Bronchial epithelial cell (primary cell): ENCODE measurements at regions not wholly inside any gene's neighbourhood (a gene's known extent, or its start where the extent isn't known, plus 50 kb on each side); places are given as distances from the start of the nearest gene placed in this dataset.

Experiments used
- DNase-seq: peaks from one replicate; pipeline ENCODE4 v3.0.0-alpha.2; 2010; ENCODE audit warnings: low read depth
- FAIRE-seq: peaks from 2 replicates; lab custom pipeline; 2011; peaks lifted over from hg19 to GRCh38; lab: Jason Lieb, UNC
- H3K27me3 ChIP-seq: 2 replicates; pipeline ENCODE4 v1.5.1; 2011; ENCODE audit warnings: low read length; ENCODE audit not compliant: control insufficient read depth, insufficient read depth
- H3K36me3 ChIP-seq: 2 replicates; pipeline ENCODE4 v1.5.1; 2011; ENCODE audit warnings: low read length; ENCODE audit not compliant: control insufficient read depth, insufficient read depth
- H3K4me3 ChIP-seq: 2 replicates; pipeline ENCODE4 v1.5.1; 2011; ENCODE audit warnings: mild to moderate bottlenecking, low read depth, low read length, control low read depth
- CTCF ChIP-seq: IDR thresholded peaks from 2 replicates; pipeline ENCODE4 v1.5.1; 2011; ENCODE audit warnings: mild to moderate bottlenecking, moderate library complexity, low read length, control low read depth, inconsistent platforms; ENCODE audit not compliant: insufficient read depth, severe bottlenecking

GRCh38 chr9:26523577-26523976 lies 369.0 kb downstream of the CAAP1 start:
- Histone ChIP-seq H3K4me3 (no peak overlapping the region), H3K27me3 (no peaks in the 10 kb centered on the region), H3K36me3 (no peaks in the 10 kb centered on the region)
- no peak for TF ChIP-seq CTCF
- FAIRE-seq: no peak
- DNase-seq: no peak

DNA sequence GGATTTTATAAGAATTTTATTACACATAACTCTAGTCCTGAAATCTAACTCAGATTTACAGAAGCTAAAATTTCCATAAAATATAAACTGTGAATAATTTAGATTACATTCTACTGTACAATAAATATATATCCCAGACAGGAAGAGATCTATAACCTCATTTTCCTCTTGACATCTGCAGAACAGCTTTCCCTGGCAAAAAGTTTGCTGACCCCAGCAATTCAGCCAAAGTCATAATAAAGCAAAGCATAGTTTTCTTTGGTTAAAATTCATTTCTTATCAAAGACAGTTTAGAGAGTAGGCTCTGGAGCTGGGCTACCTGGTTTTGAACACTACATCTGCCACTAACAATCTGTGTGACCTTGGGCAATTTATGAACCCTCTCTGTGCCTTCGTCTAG lies 372.5 kb downstream of the CAAP1 start:
- Histone ChIP-seq H3K4me3 (no peak overlapping the region), H3K36me3 (no peaks in the 10 kb centered on the region), H3K27me3 (no peaks in the 10 kb centered on the region)
- FAIRE-seq (no peak), DNase-seq (no peak)
- TF ChIP-seq CTCF: no peak

- no peak for FAIRE-seq
- no peak for TF ChIP-seq CTCF
Measured at GRCh38 chr9:26516773-26517343, 375.7 kb downstream of the CAAP1 start.

GRCh38 chr9:26513730-26514129 lies 378.9 kb downstream of the CAAP1 start:
- FAIRE-seq: no peak
- no peaks in the 10 kb centered on the region for H3K27me3 ChIP-seq

More at GRCh38 chr9:26516773-26517343, 375.7 kb downstream of the CAAP1 start:
- no peak for DNase-seq
- Histone ChIP-seq H3K4me3 (no peak overlapping the region), H3K36me3 (no peaks in the 10 kb centered on the region), H3K27me3 (no peaks in the 10 kb centered on the region)

GRCh38 chr9:26510137-26510536 lies 382.5 kb downstream of the CAAP1 start:
- DNase-seq (no peak), FAIRE-seq (no peak)
- Histone ChIP-seq H3K36me3 (no peaks in the 10 kb centered on the region), H3K27me3 (no peaks in the 10 kb centered on the region), H3K4me3 (no peak overlapping the region)
- no peak for TF ChIP-seq CTCF

More at GRCh38 chr9:26513730-26514129, 378.9 kb downstream of the CAAP1 start:
- Histone ChIP-seq H3K4me3 (no peak overlapping the region), H3K36me3 (no peaks in the 10 kb centered on the region)
- TF ChIP-seq CTCF: no peak
- DNase-seq: no peak

DNA sequence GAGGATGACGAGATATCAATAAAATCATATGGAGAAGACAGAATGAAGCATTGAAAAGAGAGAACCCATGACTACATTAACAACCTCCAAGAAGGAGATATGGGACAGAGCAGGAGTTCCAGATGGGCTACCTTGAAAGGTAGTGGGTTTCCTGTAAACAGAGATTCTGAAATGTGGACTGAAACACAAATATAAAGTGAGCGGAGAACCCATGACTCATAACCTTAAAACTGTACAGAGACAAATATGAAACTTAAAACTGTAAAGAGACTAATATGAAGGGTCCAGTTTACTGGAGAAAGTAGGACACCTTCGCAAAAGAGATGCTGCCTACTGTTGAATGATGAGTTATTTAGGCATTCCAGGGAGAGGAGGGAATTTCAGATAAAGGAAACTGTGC lies 383.7 kb downstream of the CAAP1 start:
- Histone ChIP-seq H3K27me3 (no peaks in the 10 kb centered on the region), H3K4me3 (no peak overlapping the region), H3K36me3 (no peaks in the 10 kb centered on the region)
- FAIRE-seq (no peak), DNase-seq (no peak)
- no peak for TF ChIP-seq CTCF
